H7 (cell line): ENCODE measurements at regions not wholly inside any gene's neighbourhood (a gene's known extent, or its start where the extent isn't known, plus 50 kb on each side); places are given as distances from the start of the nearest gene placed in this dataset.

ENCODE experiments used
- DNase-seq: peaks from one replicate; pipeline ENCODE4 v3.0.0; 2012
- H3K27me3 ChIP-seq: 2 replicates; pipeline ENCODE4 v1.6.0; 2011; ENCODE audit warnings: mild to moderate bottlenecking, low read length; ENCODE audit not compliant: control insufficient read depth, insufficient read depth
- H3K36me3 ChIP-seq: replicated peaks from 2 replicates; pipeline ENCODE4 v1.5.1; 2011; ENCODE audit warnings: low read length; ENCODE audit not compliant: control insufficient read depth, insufficient read depth
- H3K4me3 ChIP-seq: 2 replicates; pipeline ENCODE4 v1.5.1; 2011; ENCODE audit warnings: low read depth, mild to moderate bottlenecking, control low read depth, low read length, moderate library complexity; ENCODE audit not compliant: insufficient read depth

DNA sequence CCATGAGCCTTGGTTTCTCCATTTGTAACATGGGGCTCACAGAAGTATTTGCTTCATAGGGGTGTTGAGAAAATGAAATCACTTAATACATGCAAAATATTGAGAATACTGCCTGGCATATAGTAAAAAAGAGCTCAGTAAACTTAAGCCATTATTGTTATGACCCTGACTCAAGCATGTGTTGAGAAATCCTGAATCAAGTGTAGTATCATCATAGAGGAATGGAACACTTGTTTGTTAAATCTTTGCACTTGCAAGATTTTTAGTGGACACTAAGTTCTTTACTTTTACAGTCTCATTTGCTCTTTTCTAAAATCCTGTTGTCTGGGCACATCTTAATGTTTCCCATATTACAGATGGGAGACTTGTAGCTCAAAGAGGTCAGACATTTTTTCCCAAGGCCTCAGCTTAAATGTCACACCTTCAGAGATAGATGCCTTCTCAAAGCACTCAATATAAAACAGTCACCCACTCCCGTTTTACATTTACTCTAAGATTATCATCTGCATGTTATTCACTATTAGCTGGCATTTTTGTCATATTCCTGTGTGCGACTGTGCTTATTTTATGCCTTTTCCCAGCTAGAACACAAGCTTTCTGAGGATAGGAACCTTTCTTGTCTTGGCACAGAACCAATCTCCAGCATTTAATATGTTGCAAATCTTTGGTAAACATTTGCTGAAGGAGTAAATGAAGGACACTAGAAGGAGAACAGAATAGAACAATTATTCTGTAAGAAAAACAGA lies 250.0 kb upstream of the TNC start:
- Histone ChIP-seq H3K36me3 (no peaks in the 10 kb centered on the region), H3K27me3 (no peaks in the 10 kb centered on the region), H3K4me3 (no peak overlapping the region)
- DNase-seq = no peak

DNA sequence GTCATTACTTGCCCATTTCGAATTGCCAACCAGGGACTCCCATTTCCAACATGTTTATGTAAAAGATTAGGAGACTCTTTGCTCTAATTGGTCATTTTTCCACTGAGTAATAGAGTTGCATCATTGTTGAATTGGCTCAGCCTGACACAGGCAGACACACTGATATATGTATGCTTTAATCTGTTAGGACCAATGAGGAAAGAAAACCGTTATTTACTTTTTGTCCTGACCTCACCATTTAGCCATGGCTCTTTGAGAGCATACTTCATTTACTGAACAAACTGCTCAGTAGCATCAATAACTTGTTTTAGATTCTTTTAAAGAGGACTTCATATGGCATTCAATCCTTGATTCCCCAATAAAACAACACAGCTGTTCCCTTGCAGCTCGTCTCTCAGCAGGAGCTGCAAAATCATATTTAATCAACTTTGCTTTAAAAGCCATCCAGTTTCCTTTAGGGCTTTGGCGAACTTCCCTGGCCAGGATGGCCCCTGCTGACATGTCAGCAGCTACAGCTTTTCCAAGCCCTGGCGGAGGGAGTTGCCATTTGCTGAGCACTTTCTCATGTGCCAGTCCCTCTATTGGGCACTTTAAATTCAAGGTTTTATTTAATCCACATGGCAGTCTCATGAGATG lies 251.5 kb upstream of the TNC start:
- Histone ChIP-seq H3K4me3 (no peak overlapping the region), H3K36me3 (no peaks in the 10 kb centered on the region), H3K27me3 (no peaks in the 10 kb centered on the region)
- DNase-seq = no peak

DNA sequence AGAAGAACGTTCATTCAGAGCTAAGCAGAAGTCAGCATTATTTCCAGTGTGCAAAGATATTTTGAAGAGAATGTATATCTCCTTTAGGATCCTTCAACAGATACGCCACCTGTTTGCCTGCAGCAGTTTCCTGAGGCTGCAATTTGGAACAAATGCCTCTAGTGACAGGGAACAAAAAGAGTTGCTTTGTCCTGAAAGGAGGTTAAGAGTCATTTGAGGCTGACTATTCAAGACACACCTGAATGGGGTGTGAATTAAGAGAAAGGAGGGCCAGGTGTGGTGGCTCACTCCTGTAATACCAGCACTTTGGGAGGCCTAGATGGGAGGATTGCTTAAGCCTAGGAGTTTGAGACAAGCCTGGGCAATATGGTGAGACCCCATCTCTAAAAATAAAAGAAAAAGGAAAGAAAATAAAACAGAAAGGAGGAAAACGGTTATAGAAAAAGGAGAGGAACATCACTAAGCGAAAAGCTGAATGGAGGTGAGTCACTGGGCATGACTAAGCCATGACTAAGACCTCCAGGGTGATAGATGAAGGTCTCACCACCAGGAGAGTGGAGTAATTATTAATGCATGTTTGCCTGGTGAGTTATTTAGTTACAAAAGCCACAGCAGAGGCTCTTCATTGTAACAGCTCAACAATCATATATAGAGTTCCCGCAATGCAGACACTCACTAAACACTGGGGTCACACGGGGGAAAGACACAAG lies 255.2 kb upstream of the TNC start:
- H3K27me3 ChIP-seq = no peaks in the 10 kb centered on the region
- DNase-seq = no peak
- H3K36me3 ChIP-seq = no peaks in the 10 kb centered on the region
- H3K4me3 ChIP-seq = no peak overlapping the region

DNA sequence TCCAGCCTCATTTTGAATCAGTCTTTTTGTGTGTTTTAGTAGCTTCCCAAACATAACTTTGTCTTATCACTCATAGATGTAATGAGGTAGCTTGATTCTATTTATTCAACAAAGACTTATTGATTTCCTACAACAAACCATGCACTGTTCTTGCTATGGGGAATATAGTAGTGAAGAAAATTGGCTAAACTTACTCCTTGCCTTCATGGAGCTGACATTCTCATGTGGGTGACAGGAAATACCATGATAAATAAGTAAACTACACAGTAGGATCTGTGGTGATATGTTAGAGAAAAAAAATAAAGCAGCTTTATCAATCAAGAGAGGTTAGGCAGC lies 255.7 kb upstream of the TNC start:
- no peak overlapping the region for H3K4me3 ChIP-seq
- DNase-seq = no peak
- no peaks in the 10 kb centered on the region for H3K36me3 ChIP-seq
- H3K27me3 ChIP-seq = no peaks in the 10 kb centered on the region

DNA sequence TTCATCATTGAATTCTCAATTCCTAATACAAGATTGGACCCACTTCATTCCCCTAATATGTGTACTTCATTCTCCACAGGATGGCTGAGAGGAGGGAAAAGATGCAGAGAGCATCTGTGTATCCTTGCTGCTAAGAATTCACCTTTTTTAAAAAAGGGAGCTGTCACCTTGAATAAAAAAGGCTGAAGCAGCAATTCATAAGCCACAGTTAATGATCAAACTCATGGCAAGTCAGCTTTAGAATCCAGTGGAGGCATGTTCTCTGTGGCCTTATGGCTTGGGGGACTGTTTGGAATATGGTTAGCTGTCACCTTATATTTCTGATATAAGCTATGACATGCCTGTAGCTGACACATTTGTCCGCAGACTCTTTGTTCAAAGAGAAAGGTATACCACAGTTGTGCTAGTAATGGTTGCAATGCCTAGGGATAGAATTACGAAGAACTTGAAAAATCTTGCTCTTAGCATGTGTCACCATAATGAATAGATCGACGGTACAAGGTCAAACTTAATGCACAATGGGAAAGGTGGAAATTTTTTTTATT lies 256.8 kb upstream of the TNC start:
- DNase-seq = no peak
- Histone ChIP-seq H3K36me3 (no peaks in the 10 kb centered on the region), H3K27me3 (no peaks in the 10 kb centered on the region)

DNA sequence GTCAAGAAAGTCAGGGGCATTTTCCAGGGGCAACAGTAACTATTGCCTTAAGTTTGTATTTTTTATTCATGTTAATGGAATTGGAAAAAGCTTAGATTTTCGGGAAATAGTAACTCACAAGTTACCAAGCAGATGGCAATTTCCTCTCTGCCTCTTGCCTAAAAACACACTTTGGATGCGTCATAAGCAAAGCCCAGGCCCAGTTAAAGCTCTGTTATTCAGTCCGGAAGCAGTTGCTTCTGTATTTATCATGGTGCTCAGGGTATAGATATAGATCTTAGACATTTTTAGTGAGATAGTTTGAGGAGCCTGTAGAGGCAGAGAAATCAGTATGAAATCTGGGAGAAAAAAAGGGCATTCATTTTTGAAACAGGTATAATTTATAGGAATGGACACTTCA lies 260.3 kb upstream of the TNC start:
- Histone ChIP-seq H3K36me3 (no peaks in the 10 kb centered on the region), H3K27me3 (no peaks in the 10 kb centered on the region), H3K4me3 (no peak overlapping the region)
- no peak for DNase-seq

More for the DNA sequence above, 256.8 kb upstream of the TNC start:
- no peak overlapping the region for H3K4me3 ChIP-seq

DNA sequence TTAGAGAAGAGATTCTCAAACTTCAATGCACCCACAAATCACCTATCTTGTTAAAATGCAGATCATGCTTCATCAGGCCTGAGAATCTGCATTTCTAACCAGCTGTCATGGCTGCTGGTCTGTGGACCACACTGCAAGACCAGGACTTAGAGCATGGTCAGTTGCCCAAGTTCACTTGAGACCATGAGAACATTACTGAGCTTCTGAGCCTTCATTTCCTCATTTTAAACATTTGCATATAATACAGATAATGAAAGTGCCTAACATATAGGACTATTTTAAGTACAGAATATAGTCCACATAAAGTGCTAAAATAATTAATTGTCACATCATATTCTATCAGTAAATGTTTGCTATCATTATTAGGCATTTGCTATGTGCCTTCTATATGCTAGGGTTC lies 260.8 kb upstream of the TNC start:
- Histone ChIP-seq H3K36me3 (no peaks in the 10 kb centered on the region), H3K27me3 (no peaks in the 10 kb centered on the region), H3K4me3 (no peak overlapping the region)
- no peak for DNase-seq

DNA sequence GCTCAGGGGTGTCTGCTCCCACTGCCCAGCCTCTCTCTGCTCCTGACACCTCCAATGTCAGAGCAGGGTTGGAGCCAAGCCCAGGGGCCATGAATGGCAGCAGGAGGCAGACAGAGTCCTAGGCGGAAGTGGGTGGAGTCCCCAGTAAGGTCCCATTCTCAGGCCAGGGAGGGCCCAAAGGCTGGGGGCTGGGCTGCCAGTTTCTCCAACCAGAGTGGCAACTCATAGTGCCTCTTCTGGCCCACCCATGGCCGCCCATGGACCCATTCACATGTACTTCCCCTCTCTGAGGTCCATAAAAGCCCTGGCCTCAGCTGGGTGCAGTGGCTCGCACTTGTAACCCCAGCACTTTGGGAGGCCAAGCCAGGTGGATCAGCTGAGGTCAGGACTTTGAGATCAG lies 261.8 kb upstream of the TNC start:
- H3K27me3 ChIP-seq = no peaks in the 10 kb centered on the region
- no peak for DNase-seq
- no peaks in the 10 kb centered on the region for H3K36me3 ChIP-seq
- H3K4me3 ChIP-seq = no peak overlapping the region

DNA sequence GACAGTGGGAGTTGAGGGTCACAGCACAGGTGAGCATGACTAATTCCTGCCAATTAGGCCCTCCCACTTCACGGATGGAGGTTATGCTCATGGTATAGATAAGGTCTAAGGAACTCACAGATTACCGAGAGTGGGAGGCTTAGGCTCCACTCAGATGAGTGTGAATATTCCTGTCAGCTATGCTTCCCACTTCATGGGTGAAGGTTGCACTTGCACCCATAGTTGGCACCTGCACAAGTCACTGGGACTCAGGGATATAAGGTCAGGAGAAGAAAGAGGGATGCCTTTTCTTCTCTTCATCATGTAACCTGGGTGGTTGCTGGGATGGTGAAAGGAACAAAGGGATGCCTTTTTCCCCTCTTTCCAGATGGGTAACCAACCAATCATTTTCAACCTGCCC lies 264.9 kb upstream of the TNC start:
- no peaks in the 10 kb centered on the region for H3K36me3 ChIP-seq
- H3K4me3 ChIP-seq = no peak overlapping the region
- DNase-seq = no peak
- H3K27me3 ChIP-seq = no peaks in the 10 kb centered on the region

DNA sequence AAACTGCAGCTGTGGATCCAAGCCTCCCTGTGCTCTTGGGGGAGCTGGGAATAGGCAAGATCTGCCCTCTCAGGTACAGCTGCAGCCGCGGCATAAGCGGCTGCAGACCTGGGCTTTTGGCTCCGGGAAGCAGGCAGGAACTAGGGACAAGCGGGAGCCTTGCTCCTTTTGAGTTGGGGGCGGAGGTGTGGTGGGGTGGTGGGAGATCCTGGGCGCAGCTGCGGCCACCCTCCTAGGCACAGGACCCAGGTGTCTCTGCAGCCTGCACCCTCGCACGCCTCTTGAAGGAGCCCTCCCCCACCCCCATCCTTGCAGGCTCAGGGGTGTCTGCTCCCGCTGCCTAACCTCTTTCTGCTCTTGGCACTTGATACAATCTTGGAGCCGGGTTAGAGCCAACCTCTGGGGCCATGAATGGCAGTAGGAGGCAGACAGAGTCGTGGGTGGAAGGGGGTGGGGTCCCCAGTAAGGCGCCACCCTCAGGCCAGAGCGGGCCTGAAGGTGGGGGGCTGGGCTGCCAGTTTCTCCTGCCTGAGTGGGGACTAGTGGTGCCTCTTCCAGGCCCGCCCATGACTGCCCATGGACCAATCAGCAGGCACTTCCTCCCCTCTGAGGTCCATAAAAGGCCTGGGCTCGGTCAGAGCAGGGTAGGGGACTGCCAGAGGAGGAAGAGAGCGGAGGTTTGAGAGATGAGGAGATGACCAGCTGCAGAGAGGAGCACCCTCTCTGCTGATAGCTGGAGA lies 267.6 kb upstream of the TNC start:
- H3K27me3 ChIP-seq = no peaks in the 10 kb centered on the region
- peak; percentile 22 for DNase-seq
- no peaks in the 10 kb centered on the region for H3K36me3 ChIP-seq
- no peak overlapping the region for H3K4me3 ChIP-seq

DNA sequence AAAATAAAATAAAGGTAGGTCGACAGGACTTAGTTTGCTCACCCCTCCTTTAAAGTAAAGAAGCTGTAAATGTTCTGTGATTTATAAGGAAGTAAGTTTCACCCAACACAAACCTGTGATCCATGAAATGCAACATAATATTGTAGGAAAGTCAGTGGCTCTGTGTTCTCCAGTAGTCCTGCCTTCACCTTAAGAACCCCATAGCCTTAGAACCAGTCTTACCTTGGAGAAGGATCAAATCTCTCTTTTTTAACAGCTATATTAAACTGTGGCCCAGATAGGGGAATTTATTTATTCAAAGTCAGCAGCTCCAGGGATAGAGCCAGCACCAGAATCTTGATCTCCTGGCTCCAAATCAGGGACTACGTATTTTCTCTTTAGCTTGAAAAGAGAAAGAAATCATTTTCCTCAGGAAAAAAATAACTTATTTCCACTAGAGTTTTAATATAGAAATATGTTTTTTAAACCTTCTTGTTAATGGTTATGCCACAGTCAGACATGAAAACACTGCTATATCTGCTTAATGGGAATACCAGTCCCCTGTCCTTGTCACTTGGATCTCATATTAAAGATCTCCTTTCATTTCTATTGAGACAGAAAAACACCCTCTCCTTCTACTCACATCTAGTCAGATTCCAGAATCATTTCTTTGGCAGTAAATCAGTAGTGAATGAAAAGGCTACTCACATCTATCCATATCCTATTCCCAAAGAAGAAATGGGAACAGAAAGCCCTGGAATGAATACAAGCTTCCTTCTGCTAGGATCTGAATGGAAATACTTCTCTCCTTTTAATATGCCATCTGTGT lies 269.2 kb upstream of the TNC start:
- Histone ChIP-seq H3K27me3 (no peaks in the 10 kb centered on the region), H3K36me3 (no peaks in the 10 kb centered on the region), H3K4me3 (no peak overlapping the region)
- DNase-seq = no peak

DNA sequence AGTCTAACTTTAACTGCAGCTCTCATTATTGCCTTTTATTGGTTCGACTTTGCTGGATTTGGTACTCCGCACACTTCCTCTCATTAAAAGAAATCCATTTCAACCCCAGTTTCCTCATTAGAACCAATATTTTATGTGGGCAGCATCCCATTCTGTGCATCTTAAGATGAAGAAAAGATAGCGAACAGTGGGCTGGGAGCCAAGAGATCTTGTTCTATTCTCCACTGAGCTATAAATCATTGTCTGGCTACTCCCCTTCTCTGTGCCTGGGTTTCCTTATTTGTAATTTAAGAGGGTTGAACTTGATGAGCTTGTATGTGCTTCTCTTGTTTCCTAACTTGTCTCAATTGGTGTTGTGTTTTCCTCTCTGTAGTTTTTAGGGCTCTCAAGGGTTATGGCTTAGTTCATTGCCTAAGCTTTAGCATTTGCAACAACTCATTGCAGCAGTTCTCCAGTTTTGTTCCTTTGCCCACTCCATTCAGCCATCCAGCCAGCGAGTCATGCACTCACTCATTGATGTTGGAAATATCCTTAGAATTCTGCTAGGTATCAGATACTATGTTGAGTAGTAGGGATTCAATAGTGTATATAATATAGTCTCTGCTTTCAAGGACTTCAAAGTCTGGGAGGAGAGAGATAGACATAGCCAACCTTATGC lies 273.3 kb upstream of the TNC start:
- no peaks in the 10 kb centered on the region for H3K27me3 ChIP-seq
- no peak overlapping the region for H3K4me3 ChIP-seq
- no peaks in the 10 kb centered on the region for H3K36me3 ChIP-seq
- DNase-seq = no peak

DNA sequence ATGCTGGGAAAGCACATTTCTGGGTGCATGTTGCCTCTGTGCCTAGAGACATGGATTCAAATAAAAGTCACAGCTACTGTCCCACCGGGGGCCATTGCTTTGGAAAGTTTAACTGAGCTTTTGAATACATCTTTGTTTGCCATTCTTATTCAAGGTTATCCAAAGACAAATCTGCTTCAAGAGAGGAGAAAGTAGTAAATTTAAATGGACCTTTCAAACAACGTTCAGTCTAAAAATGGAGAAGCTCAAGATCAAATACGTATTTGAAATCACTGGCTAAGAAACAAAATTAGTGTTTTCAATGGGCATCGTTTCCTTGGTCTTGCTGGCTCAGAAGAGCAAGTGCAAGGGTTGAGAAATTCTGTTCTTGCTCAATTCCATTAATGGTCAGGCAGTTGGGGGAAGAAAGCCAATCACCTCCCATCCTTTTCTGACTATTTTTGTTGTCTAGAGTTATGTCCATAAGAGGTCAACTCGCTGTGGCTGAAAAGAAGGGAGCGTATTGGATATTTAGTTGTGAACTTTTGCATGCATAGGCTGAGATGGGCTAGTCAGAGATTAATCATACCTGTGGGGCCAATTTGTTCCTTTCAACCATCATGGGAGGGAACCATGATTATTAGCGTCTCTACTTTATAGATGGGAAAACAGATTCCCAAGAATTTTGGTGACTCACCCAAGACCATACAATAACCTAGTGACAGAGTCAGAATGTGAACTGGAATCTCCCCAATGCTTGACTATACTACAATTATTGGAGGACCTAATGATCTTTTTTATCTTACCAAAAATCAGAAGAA lies 276.2 kb upstream of the TNC start:
- Histone ChIP-seq H3K36me3 (no peaks in the 10 kb centered on the region), H3K27me3 (no peaks in the 10 kb centered on the region), H3K4me3 (no peak overlapping the region)
- no peak for DNase-seq
